Endothelial cell of umbilical vein (primary cell): ENCODE measurements at regions not wholly inside any gene's neighbourhood (a gene's known extent, or its start where the extent isn't known, plus 50 kb on each side); places are given as distances from the start of the nearest gene placed in this dataset.

Experiments
- BruUV-seq: library from RNA; stranded (reverse); fragments of 400-500 nt; replicated peaks from 2 replicates; lab custom pipeline; 2021; lab: Mats Ljungman, UMichigan
- CTCF ChIA-PET: fragments of 300-600, 350-600 bp; sonication (Branson Sonifier 250); formaldehyde crosslinking; loops from one replicate; lab custom pipeline; 2021; ENCODE audit warnings: antibody characterized with exemption, inconsistent platforms; lab: Charles Lee
- POLR2A ChIA-PET: fragments of 300-600, 350-600 bp; sonication (Branson Sonifier 250); formaldehyde crosslinking; loops from one replicate; lab custom pipeline; 2021; ENCODE audit warnings: antibody characterized with exemption, inconsistent platforms; lab: Charles Lee
- DNase-seq: peaks from one replicate; pipeline ENCODE4 v3.0.0-alpha.2; 2011; ENCODE audit warnings: low read depth, low spot score
- FAIRE-seq: peaks from 2 replicates; lab custom pipeline; 2011; peaks lifted over from hg19 to GRCh38; lab: Jason Lieb, UNC
- H2AFZ ChIP-seq: 2 replicates; pipeline ENCODE4 v1.6.0; 2012; ENCODE audit warnings: low read depth, low read length, control low read depth, inconsistent platforms
- H3K27ac ChIP-seq: 2 replicates; pipeline ENCODE4 v1.5.1; 2011; ENCODE audit warnings: low read depth, mild to moderate bottlenecking, control low read depth, low read length, moderate library complexity; ENCODE audit not compliant: insufficient read depth
- H3K27me3 ChIP-seq, 2 experiments: 2 replicates each; pipeline versions ENCODE4 v1.6.0 to v1.6.1; 2011; ENCODE audit warnings: low read length in 2 of 2, mixed read lengths in 1 of 2; ENCODE audit not compliant: control insufficient read depth in 2 of 2, insufficient read depth in 2 of 2
- H3K36me3 ChIP-seq, 2 experiments: 2 replicates in 1 of 2; 3 replicates in 1 of 2; pipeline ENCODE4 v1.5.1; 2011; ENCODE audit warnings: low read length in 2 of 2, mild to moderate bottlenecking in 1 of 2, moderate library complexity in 1 of 2; ENCODE audit not compliant: control insufficient read depth in 2 of 2, insufficient read depth in 2 of 2; ENCODE audit errors: extremely low read depth in 1 of 2
- H3K4me1 ChIP-seq: 3 replicates; pipeline ENCODE4 v1.5.1; 2011; ENCODE audit warnings: mild to moderate bottlenecking, low read length; ENCODE audit not compliant: control insufficient read depth, insufficient read depth; ENCODE audit errors: extremely low read depth
- H3K4me2 ChIP-seq: 2 replicates; pipeline ENCODE4 v1.6.1; 2011; ENCODE audit warnings: low read length, control low read depth, mixed read lengths; ENCODE audit not compliant: insufficient read depth
- H3K4me3 ChIP-seq, 3 experiments: fragments of 200-600 bp in 1 of 3; sonication (generic), shearing (Covaris generic) in 1 of 3; replicated peaks in 1 of 3; 2 replicates each; pipeline ENCODE4 v1.5.1; 2011 to 2016; ENCODE audit warnings: control low read depth in 3 of 3, low read length in 3 of 3, mild to moderate bottlenecking in 2 of 3, inconsistent platforms in 1 of 3, low read depth in 1 of 3, moderate library complexity in 1 of 3; ENCODE audit not compliant: insufficient read depth in 1 of 3
- H3K79me2 ChIP-seq: 2 replicates; pipeline ENCODE4 v1.6.0; 2012; ENCODE audit warnings: low read length, inconsistent platforms; ENCODE audit not compliant: control insufficient read depth, insufficient read depth
- H3K9ac ChIP-seq: replicated peaks from 2 replicates; pipeline ENCODE3; 2011; ENCODE audit warnings: low read length, control low read depth; ENCODE audit not compliant: insufficient read depth; ENCODE audit errors: extremely low read depth
- H3K9me1 ChIP-seq: replicated peaks from 3 replicates; pipeline ENCODE4 v1.6.0; 2011; ENCODE audit warnings: mild to moderate bottlenecking, low read length; ENCODE audit not compliant: control insufficient read depth, insufficient read depth; ENCODE audit errors: extremely low read depth
- H3K9me3 ChIP-seq: replicated peaks from 2 replicates; pipeline ENCODE4 v1.5.1; 2012; ENCODE audit warnings: low read length, inconsistent platforms; ENCODE audit not compliant: control insufficient read depth, insufficient read depth
- H4K20me1 ChIP-seq: replicated peaks from 2 replicates; pipeline ENCODE3; 2011; ENCODE audit warnings: mild to moderate bottlenecking, low read length; ENCODE audit not compliant: control insufficient read depth, insufficient read depth; ENCODE audit errors: extremely low read depth
- CTCF ChIP-seq, 2 donors: IDR thresholded peaks; 1 replicate in 1 of 2; 2 replicates in 1 of 2; pipeline ENCODE4 v1.5.1; 2011; ENCODE audit warnings: low read length in 2 of 2, mild to moderate bottlenecking in 2 of 2, moderate library complexity in 2 of 2, control low read depth in 1 of 2, inconsistent platforms in 1 of 2, low read depth in 1 of 2; ENCODE audit not compliant: insufficient read depth in 1 of 2; ENCODE audit errors: extremely low read depth in 1 of 2
- EZH2 ChIP-seq: IDR thresholded peaks from 2 replicates; pipeline ENCODE4 v1.6.1; 2012; ENCODE audit warnings: borderline replicate concordance, low read depth, mild to moderate bottlenecking, moderate library complexity, low read length, inconsistent platforms; ENCODE audit not compliant: severe bottlenecking
- FOS ChIP-seq: IDR thresholded peaks from 2 replicates; pipeline ENCODE4 v1.6.1; 2011; ENCODE audit warnings: mild to moderate bottlenecking, low read length, moderate library complexity, borderline replicate concordance; ENCODE audit not compliant: insufficient read depth
- GATA2 ChIP-seq: IDR thresholded peaks from 2 replicates; pipeline ENCODE4 v1.7.0; 2011; ENCODE audit warnings: low read depth, mild to moderate bottlenecking, moderate library complexity, mixed read lengths, low read length; ENCODE audit not compliant: insufficient read length, insufficient read depth
- JUN ChIP-seq: IDR thresholded peaks from 2 replicates; pipeline ENCODE4 v1.6.1; 2011; ENCODE audit warnings: borderline replicate concordance, low read depth; ENCODE audit not compliant: insufficient read length, insufficient read depth
- MAX ChIP-seq: IDR thresholded peaks from 2 replicates; pipeline ENCODE4 v1.6.1; 2011; ENCODE audit not compliant: insufficient read depth, insufficient read length
- MYC ChIP-seq: IDR thresholded peaks from one replicate; pipeline ENCODE4 v1.6.1; 2011; ENCODE audit warnings: mild to moderate bottlenecking, low read depth, low read length
- POLR2A ChIP-seq: IDR thresholded peaks from 2 replicates; pipeline ENCODE4 v1.6.1; 2012; ENCODE audit warnings: low read depth, mild to moderate bottlenecking, control low read depth, low read length
- POLR2AphosphoS5 ChIP-seq: IDR thresholded peaks from 2 replicates; pipeline ENCODE4 v1.6.1; 2012; ENCODE audit warnings: low read depth, mild to moderate bottlenecking, control low read depth, low read length, moderate library complexity; ENCODE audit not compliant: insufficient read depth
- dilution Hi-C: fragments of 300-500 bp; cut with MboI; formaldehyde crosslinking; loops from one replicate; pipeline ENCODE4 v1.15.0; 2019; ENCODE audit warnings: low sequenced_read_pairs; ENCODE audit not compliant: extremely low pct_ligation_motif_present
- intact Hi-C: fragments of 100-400 bp; cut with micrococcal nuclease; formaldehyde crosslinking; loops from one replicate; pipeline ENCODE4 v1.10.0; 2022

- CTCF ChIA-PET: interaction anchor here (0.9 to 1.0 kb wide), 2 partner anchors 12 to 121 kb away, joined by 3 to 5 read pairs; no protein-coding TSS in a partner anchor
- H3K9ac ChIP-seq: no peak overlapping the region
These were observed 279.7 kb downstream of the ARHGAP12 start for GRCh38 chr10:31648966-31649365.

More at GRCh38 chr10:31648966-31649365, 279.7 kb downstream of the ARHGAP12 start:
- H3K4me1 ChIP-seq: peaks cover 17% of the 10 kb centered on the region
- DNase-seq (peak; percentile 48), FAIRE-seq (peak; percentile 49)
- intact Hi-C loops: loop anchor here (1.0 kb wide), 1 partner anchor 111 kb away; no protein-coding TSS in a partner anchor
- H4K20me1 ChIP-seq: no peaks in the 10 kb centered on the region
- TF ChIP-seq FOS: no peak
- no peak for TF ChIP-seq GATA2
- no peak for TF ChIP-seq MYC
- no peak for TF ChIP-seq EZH2
- TF ChIP-seq POLR2A: no peak
- no peak for TF ChIP-seq JUN
- TF ChIP-seq CTCF (IDR thresholded peaks at IDR 0.05; ENCODE audit: extremely low read depth in 1 of 2, insufficient read depth in 1 of 2, low read depth in 1 of 2, low read length in 2 of 2): no peak
- TF ChIP-seq MAX: no peak
- no peak for TF ChIP-seq POLR2AphosphoS5
- H3K4me2 ChIP-seq: no peak overlapping the region
- no TSS peak for BruUV-seq
- H3K27ac ChIP-seq: no peak overlapping the region
- H3K27me3 ChIP-seq: no peaks in the 10 kb centered on the region
- dilution Hi-C loops: no loop called here
- H3K36me3 ChIP-seq: no peaks in the 10 kb centered on the region
- POLR2A ChIA-PET: interaction anchor here (0.6 kb wide), 1 partner anchor 67 kb away, joined by 3 read pairs; no protein-coding TSS in a partner anchor
- no peaks in the 10 kb centered on the region for H3K79me2 ChIP-seq
- peak overlapping the region; percentile 31 for H2AFZ ChIP-seq
- no peaks in the 10 kb centered on the region for H3K9me1 ChIP-seq
- H3K4me3 ChIP-seq: no peak overlapping the region
- H3K9me3 ChIP-seq: no peaks in the 10 kb centered on the region
